ENCODE measurements at regions not wholly inside any gene's neighbourhood (a gene's known extent, or its start where the extent isn't known, plus 50 kb on each side); places are given as distances from the start of the nearest gene placed in this dataset.
"Not testable (repeated sequence)": the region's sequence is repeated elsewhere in the genome, so short reads cannot be mapped to it uniquely, and the experiment has no call there.

DNA sequence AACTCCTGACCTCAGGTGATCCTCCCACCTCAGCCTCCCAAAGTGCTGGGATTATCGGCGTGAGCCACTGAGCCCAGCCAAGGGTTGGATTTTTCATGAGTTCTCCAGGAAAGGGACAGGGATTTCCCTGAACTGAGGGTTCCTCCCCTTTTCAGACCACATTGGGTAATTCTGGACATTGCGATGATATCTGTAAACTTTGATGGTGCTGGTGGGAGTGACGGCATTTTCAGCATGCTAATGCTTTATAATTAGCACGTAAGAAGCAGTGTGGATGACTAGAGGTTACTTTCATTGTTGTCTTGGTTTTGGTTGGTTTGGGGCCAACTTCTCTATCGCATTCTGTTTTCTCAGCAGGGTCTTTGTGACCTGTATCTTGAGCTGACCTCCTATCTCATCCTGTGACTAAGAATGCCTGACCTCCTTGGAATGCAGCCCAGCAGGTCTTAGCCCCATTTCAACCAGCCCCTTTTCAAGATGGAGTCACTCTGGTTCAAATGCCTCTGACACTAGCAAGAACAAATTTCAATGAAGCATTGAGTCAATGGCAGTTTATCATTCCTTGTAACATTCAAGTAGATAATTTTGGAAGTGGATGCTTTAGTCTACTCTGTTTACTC, 156.5 kb downstream of the TTLL2 start:
- ATAC-seq (no peak), DNase-seq (no peak)
- in situ Hi-C loops (cut with MboI; ENCODE audit: low sequenced_read_pairs in 4 of 4) = loop anchor here in 2 of 4 donors (5.0 to 10.0 kb wide), 2 partner anchors 413 to 416 kb away; no protein-coding TSS in a partner anchor
- Histone ChIP-seq H3K27ac (no peak overlapping the region), H3K36me3 (no peaks in the 10 kb centered on the region), H3K4me1 (peaks cover 0 to 5% of the 10 kb centered on the region in 2 donors), H3K9me3 (no peaks in the 10 kb centered on the region), H3K4me3 (no peak overlapping the region), H3K27me3 (peaks cover 0 to 2% (median 0%) of the 10 kb centered on the region in 3 donors)
- intact Hi-C loops (cut with DNase I; ENCODE audit: low total_unique reads) = loop anchor here (10.0 kb wide), 1 partner anchor 343 kb away; the partner anchor contains the start of gene AFDN
- TF ChIP-seq CTCF (IDR thresholded peaks at IDR 0.05 in 4 of 5, conservative IDR thresholded peaks at IDR 0.05 in 1 of 5) (no peak), POLR2A (IDR thresholded peaks at IDR 0.05) (no peak)

GRCh38 chr6:167482801-167483200, 157.9 kb downstream of the TTLL2 start:
- in situ Hi-C loops (cut with MboI; ENCODE audit: low sequenced_read_pairs in 4 of 4) = loop anchor here in 2 of 4 donors (5.0 to 10.0 kb wide), 2 partner anchors 412 to 414 kb away; no protein-coding TSS in a partner anchor
- ATAC-seq = not testable (repeated sequence)

DNA sequence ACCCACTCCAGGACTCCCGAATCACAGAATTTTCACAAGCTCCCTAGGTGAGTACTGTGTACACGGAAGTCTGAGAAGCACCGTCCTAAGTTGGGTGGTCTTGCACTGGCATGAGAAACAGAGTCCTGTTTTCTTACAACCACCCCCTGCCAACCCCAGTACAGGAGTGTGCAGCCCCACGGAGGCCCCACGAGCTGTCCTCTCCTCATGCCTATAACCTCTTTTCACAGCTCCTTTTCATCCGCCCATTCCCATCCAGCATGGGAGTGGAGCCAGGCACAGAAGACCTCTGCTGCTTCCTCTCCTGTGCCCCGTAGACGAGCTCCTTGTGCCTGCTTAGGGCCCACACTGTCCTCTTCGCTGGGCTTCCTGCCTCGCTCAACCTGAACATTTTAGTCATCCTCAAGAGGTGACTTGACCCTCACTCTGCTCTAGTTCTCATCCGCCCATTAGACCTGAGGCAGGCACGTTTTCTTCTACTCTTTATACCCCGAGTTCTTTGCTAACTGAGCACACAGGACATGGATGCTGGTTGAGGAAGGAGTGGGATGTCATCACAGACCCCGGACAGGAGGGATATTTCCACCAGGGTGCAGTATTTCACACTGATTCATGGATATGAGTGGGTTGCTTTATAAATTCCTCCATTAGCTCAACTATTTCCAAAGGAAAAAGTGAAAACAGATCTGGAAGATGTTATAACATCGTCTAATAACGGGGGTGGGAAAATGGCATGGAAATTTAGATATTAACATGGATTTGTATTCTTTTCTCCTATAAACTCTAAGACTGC, 160.5 kb downstream of the TTLL2 start:
- H3K9me3 ChIP-seq = no peaks in the 10 kb centered on the region
- H3K36me3 ChIP-seq = no peaks in the 10 kb centered on the region
- no peaks in the 10 kb centered on the region for H3K27me3 ChIP-seq
- no peak overlapping the region for H3K27ac ChIP-seq
- no peak for DNase-seq
- no peak overlapping the region for H3K4me3 ChIP-seq
- intact Hi-C loops (cut with DNase I; ENCODE audit: low total_unique reads) = loop anchor here (10.0 kb wide), 1 partner anchor 339 kb away; the partner anchor contains the start of gene AFDN
- peaks cover 0 to 1% of the 10 kb centered on the region in 2 donors for H3K4me1 ChIP-seq
- ATAC-seq = peak in 1 of 2 donors; percentile 62
- TF ChIP-seq CTCF (IDR thresholded peaks at IDR 0.05 in 4 of 5, conservative IDR thresholded peaks at IDR 0.05 in 1 of 5) (peak; percentile 25 to 53 (median 43)), POLR2A (IDR thresholded peaks at IDR 0.05) (no peak)
- in situ Hi-C loops (cut with MboI; ENCODE audit: low sequenced_read_pairs in 4 of 4) = loop anchor here in 2 of 4 donors (5.0 to 10.0 kb wide), 2 partner anchors 409 to 412 kb away; no protein-coding TSS in a partner anchor

More at GRCh38 chr6:167482801-167483200, 157.9 kb downstream of the TTLL2 start:
- intact Hi-C loops (cut with DNase I; ENCODE audit: low total_unique reads) = loop anchor here (10.0 kb wide), 1 partner anchor 342 kb away; the partner anchor contains the start of gene AFDN
- DNase-seq, H3K4me3 ChIP-seq, H3K27me3 ChIP-seq, H3K36me3 ChIP-seq, H3K4me1 ChIP-seq, H3K27ac ChIP-seq, H3K9me3 ChIP-seq: not testable (repeated sequence)

- intact Hi-C loops (cut with DNase I; ENCODE audit: low total_unique reads) (loop anchor here (2.0 to 10.0 kb wide), 2 partner anchors 337 to 411 kb away; partner anchors contain the start of gene AFDN), in situ Hi-C loops (cut with MboI; ENCODE audit: low sequenced_read_pairs in 4 of 4) (loop anchor here in 2 of 4 donors (5.0 to 10.0 kb wide), 2 partner anchors 407 to 409 kb away; no protein-coding TSS in a partner anchor)
- H3K9me3 ChIP-seq = no peaks in the 10 kb centered on the region
- ATAC-seq (no peak), DNase-seq (no peak)
- H3K27me3 ChIP-seq = peaks cover 0 to 3% (median 0%) of the 10 kb centered on the region in 3 donors
- no peak overlapping the region for H3K4me3 ChIP-seq
- H3K36me3 ChIP-seq = no peaks in the 10 kb centered on the region
- H3K27ac ChIP-seq = no peak overlapping the region
- no peaks in the 10 kb centered on the region for H3K4me1 ChIP-seq
- no peak for TF ChIP-seq POLR2A (IDR thresholded peaks at IDR 0.05)
- TF ChIP-seq CTCF (IDR thresholded peaks at IDR 0.05 in 4 of 5, conservative IDR thresholded peaks at IDR 0.05 in 1 of 5) = no peak
Measured at GRCh38 chr6:167487749-167488664, 163.1 kb downstream of the TTLL2 start.
